ENCODE measurements at regions not wholly inside any gene's neighbourhood (a gene's known extent, or its start where the extent isn't known, plus 50 kb on each side); places are given as distances from the start of the nearest gene placed in this dataset.

GRCh38 chr11:13878077-13878476 lies 84.4 kb upstream of the SPON1 start:
- TF ChIP-seq CTCF (optimal IDR thresholded peaks at IDR 0.05 in 1 of 3, IDR thresholded peaks at IDR 0.05 in 1 of 3, conservative IDR thresholded peaks at IDR 0.05 in 1 of 3; ENCODE audit: extremely low read depth in 1 of 3, insufficient read depth in 2 of 3, low read length in 3 of 3) (no peak), EZH2 (IDR thresholded peaks at IDR 0.05; ENCODE audit: low read length) (no peak)
